ENCODE measurements at regions not wholly inside any gene's neighbourhood (a gene's known extent, or its start where the extent isn't known, plus 50 kb on each side); places are given as distances from the start of the nearest gene placed in this dataset.
A peak's percentile ranks its signal among the peaks of the same experiment; 100 is the strongest.
"Not testable (repeated sequence)": the region's sequence is repeated elsewhere in the genome, so short reads cannot be mapped to it uniquely, and the experiment has no call there.

DNA sequence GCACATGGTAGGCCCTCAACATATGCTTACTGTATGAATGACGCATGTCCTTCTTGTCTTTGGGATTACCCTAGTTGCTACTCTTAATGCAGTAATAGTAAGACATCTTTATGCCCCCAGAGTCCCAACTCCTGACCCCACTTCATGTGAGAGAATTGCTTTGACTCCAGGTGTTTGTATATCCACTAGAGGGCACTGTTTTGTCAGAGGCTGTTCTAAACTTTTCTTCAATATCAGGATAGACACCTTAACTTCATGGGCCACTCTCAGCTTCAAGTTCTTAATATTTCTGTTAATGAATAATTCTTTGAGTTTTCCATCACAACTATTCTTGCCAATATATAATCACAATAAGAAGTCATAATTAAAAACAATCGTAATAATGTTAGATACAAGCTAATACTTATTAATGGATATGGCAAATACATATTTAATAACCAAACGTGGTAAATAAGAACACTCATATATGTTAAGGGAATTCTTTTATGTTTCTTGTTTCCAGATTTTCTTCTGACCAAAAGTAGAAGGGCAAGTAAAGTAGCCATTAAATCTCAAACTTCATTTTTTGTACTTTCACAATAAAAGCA lies 337.2 kb upstream of the DNAJC19 start:
- Histone ChIP-seq H4K20me1 (replicated peaks; ENCODE audit: insufficient read depth) (no peaks in the 10 kb centered on the region), H3K36me3 (ENCODE audit: insufficient read depth) (no peaks in the 10 kb centered on the region), H3K4me2 (no peak overlapping the region), H2AFZ (no peak overlapping the region), H3K27me3 (ENCODE audit: insufficient read depth) (no peaks in the 10 kb centered on the region), H3K4me3 (no peak overlapping the region), H3K79me2 (replicated peaks; ENCODE audit: insufficient read depth) (no peaks in the 10 kb centered on the region), H3K9me2 (ENCODE audit: insufficient read depth) (no peaks in the 10 kb centered on the region), H3F3A (replicated peaks; ENCODE audit: low read depth) (no peaks in the 10 kb centered on the region), H3K4me1 (ENCODE audit: insufficient read depth) (0 out of 2 replicates have a peak, but pooled peaks cover 4% of the 10 kb centered on the region), H3K27ac (ENCODE audit: low read depth) (no peak overlapping the region)
- peak; percentile 72 for DNase-seq (ENCODE audit: low spot score)
- no peak for TF ChIP-seq EZH2 (IDR thresholded peaks at IDR 0.05; ENCODE audit: low read depth, unreplicated experiment)
- TF ChIP-seq, protein P1, sequence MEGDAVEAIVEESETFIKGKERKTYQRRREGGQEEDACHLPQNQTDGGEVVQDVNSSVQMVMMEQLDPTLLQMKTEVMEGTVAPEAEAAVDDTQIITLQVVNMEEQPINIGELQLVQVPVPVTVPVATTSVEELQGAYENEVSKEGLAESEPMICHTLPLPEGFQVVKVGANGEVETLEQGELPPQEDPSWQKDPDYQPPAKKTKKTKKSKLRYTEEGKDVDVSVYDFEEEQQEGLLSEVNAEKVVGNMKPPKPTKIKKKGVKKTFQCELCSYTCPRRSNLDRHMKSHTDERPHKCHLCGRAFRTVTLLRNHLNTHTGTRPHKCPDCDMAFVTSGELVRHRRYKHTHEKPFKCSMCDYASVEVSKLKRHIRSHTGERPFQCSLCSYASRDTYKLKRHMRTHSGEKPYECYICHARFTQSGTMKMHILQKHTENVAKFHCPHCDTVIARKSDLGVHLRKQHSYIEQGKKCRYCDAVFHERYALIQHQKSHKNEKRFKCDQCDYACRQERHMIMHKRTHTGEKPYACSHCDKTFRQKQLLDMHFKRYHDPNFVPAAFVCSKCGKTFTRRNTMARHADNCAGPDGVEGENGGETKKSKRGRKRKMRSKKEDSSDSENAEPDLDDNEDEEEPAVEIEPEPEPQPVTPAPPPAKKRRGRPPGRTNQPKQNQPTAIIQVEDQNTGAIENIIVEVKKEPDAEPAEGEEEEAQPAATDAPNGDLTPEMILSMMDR (conservative IDR thresholded peaks at IDR 0.05; ENCODE audit: low read depth in 2 of 2) = peak; percentile 79 to 93
- H3K36me3 Mint-ChIP-seq (ENCODE audit: low read depth) = peaks cover 5% of the 10 kb centered on the region; the same call in 1 of the 3 replicates
- H3K4me1 Mint-ChIP-seq = peaks cover 6% of the 10 kb centered on the region
- no peak overlapping the region for H3K4me3 Mint-ChIP-seq
- H3K27ac Mint-ChIP-seq = no peak overlapping the region
- no peaks in the 10 kb centered on the region for H3K27me3 Mint-ChIP-seq (ENCODE audit: insufficient read depth, low read depth, poor library complexity)
- H3K9me3 Mint-ChIP-seq = no peaks in the 10 kb centered on the region; the same call in 2 of the 3 replicates
- ATAC-seq = peak; percentile 77

DNA sequence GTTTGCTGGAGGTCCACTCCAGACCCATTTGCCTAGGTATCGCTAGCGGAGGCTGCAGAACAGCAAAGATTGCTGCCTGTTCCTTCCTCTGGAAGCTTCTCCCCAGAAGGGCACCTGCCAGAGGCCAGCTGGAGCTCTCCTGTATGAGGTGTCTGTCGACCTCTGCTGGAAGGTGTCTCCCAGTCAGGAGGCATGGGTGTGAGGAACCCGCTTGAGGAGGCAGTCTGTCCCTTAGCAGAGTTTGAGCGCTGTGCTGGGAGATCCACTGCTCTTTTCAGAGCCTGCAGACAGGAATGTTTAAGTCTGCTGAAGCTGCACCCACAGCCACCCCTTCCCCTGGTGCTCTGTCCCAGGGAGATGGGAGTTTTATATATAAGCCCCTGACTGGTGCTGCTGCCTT lies 335.0 kb upstream of the DNAJC19 start:
- ATAC-seq; H3K4me1 Mint-ChIP-seq; H3K36me3 Mint-ChIP-seq (ENCODE audit: low read depth); H3K36me3 ChIP-seq (ENCODE audit: insufficient read depth); H3K4me1 ChIP-seq (ENCODE audit: insufficient read depth); H3K4me2 ChIP-seq; H3K9me2 ChIP-seq (ENCODE audit: insufficient read depth); H3K27me3 Mint-ChIP-seq (ENCODE audit: insufficient read depth, low read depth, poor library complexity); H3K9me3 Mint-ChIP-seq; H3K27ac ChIP-seq (ENCODE audit: low read depth); H3K27me3 ChIP-seq (ENCODE audit: insufficient read depth); H3F3A ChIP-seq (replicated peaks; ENCODE audit: low read depth); H3K4me3 ChIP-seq; H4K20me1 ChIP-seq (replicated peaks; ENCODE audit: insufficient read depth); H3K79me2 ChIP-seq (replicated peaks; ENCODE audit: insufficient read depth); H3K4me3 Mint-ChIP-seq: not testable (repeated sequence)
- peak; percentile 34 for DNase-seq (ENCODE audit: low spot score)
- 0 out of 2 replicates have a peak overlapping the region, but pooled peaks have one; percentile 20 for H3K27ac Mint-ChIP-seq
- peak overlapping the region; percentile 49; the same call in 1 of the 2 replicates for H2AFZ ChIP-seq
- TF ChIP-seq, protein P1 (conservative IDR thresholded peaks at IDR 0.05; ENCODE audit: low read depth in 2 of 2) = peak; percentile 33 to 74; a peak in 3 of 4 replicates

DNA sequence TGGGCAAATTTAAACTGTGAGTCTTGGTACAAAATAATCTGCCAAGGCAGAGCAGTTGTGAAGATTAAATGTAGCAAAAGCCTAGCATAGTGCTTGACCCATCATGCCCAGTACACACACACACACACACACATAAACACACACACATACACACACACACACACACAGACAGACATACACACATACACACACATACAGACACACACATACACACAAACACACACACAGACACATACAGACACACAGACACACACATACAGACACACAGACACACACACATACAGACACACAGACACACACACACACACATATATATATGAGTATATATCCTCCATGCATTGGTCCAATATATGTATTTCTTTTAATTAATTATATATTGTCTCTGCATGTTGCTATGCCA lies 328.8 kb upstream of the DNAJC19 start:
- Mint-ChIP-seq H3K27ac (no peak overlapping the region), H3K27me3 (ENCODE audit: insufficient read depth, low read depth, poor library complexity) (no peaks in the 10 kb centered on the region), H3K9me3 (peaks cover 2% of the 10 kb centered on the region; the same call in 1 of the 3 replicates), H3K4me1 (peaks cover 4% of the 10 kb centered on the region), H3K36me3 (ENCODE audit: low read depth) (peaks cover 5% of the 10 kb centered on the region; the same call in 1 of the 3 replicates), H3K4me3 (no peak overlapping the region)
- Histone ChIP-seq H3K9me2 (ENCODE audit: insufficient read depth) (0 out of 2 replicates have a peak, but pooled peaks cover 4% of the 10 kb centered on the region), H3K36me3 (ENCODE audit: insufficient read depth) (no peaks in the 10 kb centered on the region), H3K27me3 (ENCODE audit: insufficient read depth) (no peaks in the 10 kb centered on the region), H3K27ac (ENCODE audit: low read depth) (no peak overlapping the region), H3K4me2 (no peak overlapping the region), H3K79me2 (replicated peaks; ENCODE audit: insufficient read depth) (no peaks in the 10 kb centered on the region), H2AFZ (no peak overlapping the region), H4K20me1 (replicated peaks; ENCODE audit: insufficient read depth) (no peaks in the 10 kb centered on the region; the same call in 1 of the 2 replicates), H3K4me3 (no peak overlapping the region), H3F3A (replicated peaks; ENCODE audit: low read depth) (no peaks in the 10 kb centered on the region), H3K4me1 (ENCODE audit: insufficient read depth) (no peaks in the 10 kb centered on the region)
- ATAC-seq = no peak
- DNase-seq (ENCODE audit: low spot score) = no peak
- TF ChIP-seq, protein P1 (conservative IDR thresholded peaks at IDR 0.05; ENCODE audit: low read depth in 2 of 2) = no peak

Measured in GM23338 (cell line).